PC-3 (cell line): ENCODE measurements at regions not wholly inside any gene's neighbourhood (a gene's known extent, or its start where the extent isn't known, plus 50 kb on each side); places are given as distances from the start of the nearest gene placed in this dataset.

Experiments
- CTCF ChIP-seq: fragments of 300-600 bp; sonication (generic); conservative IDR thresholded peaks from 2 replicates; pipeline ENCODE4 v1.5.1; 2017; ENCODE audit warnings: antibody characterized with exemption, low read depth, mild to moderate bottlenecking, low read length
- EZH2 ChIP-seq: fragments of 300-600 bp; sonication (generic); IDR thresholded peaks from one replicate; pipeline ENCODE4 v1.6.1; 2017; ENCODE audit warnings: antibody characterized with exemption, mild to moderate bottlenecking, low read length; ENCODE audit not compliant: unreplicated experiment

GRCh38 chr1:4366091-4366490 is 288.3 kb upstream of the AJAP1 start:
- TF ChIP-seq CTCF = no peak
- no peak for TF ChIP-seq EZH2
